Fibroblast of lung (primary cell): ENCODE measurements at regions not wholly inside any gene's neighbourhood (a gene's known extent, or its start where the extent isn't known, plus 50 kb on each side); places are given as distances from the start of the nearest gene placed in this dataset.

Experiments used
- DNase-seq, 2 donors: peaks; one replicate each; pipeline versions ENCODE4 v3.0.0 to v3.0.0-alpha.2; 2010; ENCODE audit warnings: low read depth in 2 of 2
- H2AFZ ChIP-seq: 2 replicates; pipeline ENCODE4 v1.5.1; 2012; ENCODE audit warnings: low read length, control low read depth, inconsistent platforms
- H3K27ac ChIP-seq: 2 replicates; pipeline ENCODE4 v1.5.1; 2011; ENCODE audit warnings: low read length, control low read depth; ENCODE audit not compliant: insufficient read depth
- H3K27me3 ChIP-seq: 2 replicates; pipeline ENCODE4 v1.5.1; 2011; ENCODE audit warnings: mild to moderate bottlenecking, low read length; ENCODE audit not compliant: control insufficient read depth, insufficient read depth
- H3K36me3 ChIP-seq: 2 replicates; pipeline ENCODE4 v1.5.1; 2011; ENCODE audit warnings: low read length; ENCODE audit not compliant: control insufficient read depth, insufficient read depth
- H3K4me1 ChIP-seq: 2 replicates; pipeline ENCODE4 v1.5.1; 2011; ENCODE audit warnings: low read length; ENCODE audit not compliant: control insufficient read depth, insufficient read depth; ENCODE audit errors: extremely low read depth
- H3K4me2 ChIP-seq: 2 replicates; pipeline ENCODE4 v1.5.1; 2011; ENCODE audit warnings: low read length, control low read depth; ENCODE audit not compliant: insufficient read depth; ENCODE audit errors: extremely low read depth
- H3K4me3 ChIP-seq, 4 experiments: fragments of 200-600 bp in 1 of 4; sonication (generic) in 1 of 4; replicated peaks in 1 of 4; 2 replicates each; pipeline ENCODE4 v1.5.1; 2011 to 2016; ENCODE audit warnings: low read length in 4 of 4, low read depth in 3 of 4, mild to moderate bottlenecking in 3 of 4, control low read depth in 2 of 4, inconsistent platforms in 1 of 4, mixed read lengths in 1 of 4; ENCODE audit not compliant: insufficient read depth in 1 of 4; ENCODE audit errors: control extremely low read depth in 1 of 4
- H3K79me2 ChIP-seq: 2 replicates; pipeline ENCODE4 v1.5.1; 2012; ENCODE audit warnings: mild to moderate bottlenecking, low read length, inconsistent platforms; ENCODE audit not compliant: control insufficient read depth, insufficient read depth
- H3K9ac ChIP-seq: 2 replicates; pipeline ENCODE4 v1.5.1; 2011; ENCODE audit warnings: mild to moderate bottlenecking, low read length, control low read depth; ENCODE audit not compliant: insufficient read depth
- H3K9me3 ChIP-seq: 2 replicates; pipeline ENCODE4 v1.5.1; 2012; ENCODE audit warnings: low read depth, low read length; ENCODE audit not compliant: control insufficient read depth, insufficient read depth
- H4K20me1 ChIP-seq: 2 replicates; pipeline ENCODE4 v1.5.1; 2011; ENCODE audit warnings: low read length; ENCODE audit not compliant: control insufficient read depth, insufficient read depth; ENCODE audit errors: extremely low read depth
- EZH2 ChIP-seq: IDR thresholded peaks from 2 replicates; pipeline ENCODE4 v1.5.1; 2012; ENCODE audit warnings: low read length, control low read depth, mild to moderate bottlenecking; ENCODE audit errors: missing control alignments
- TF ChIP-seq, protein P1 (sequence below), 2 donors: IDR thresholded peaks in 1 of 2; conservative IDR thresholded peaks in 1 of 2; 1 replicate in 1 of 2; 2 replicates in 1 of 2; pipeline ENCODE4 v1.5.1; 2011 to 2012; ENCODE audit warnings: low read length in 2 of 2, control low read depth in 1 of 2, inconsistent platforms in 1 of 2, low read depth in 1 of 2, mild to moderate bottlenecking in 1 of 2

DNA sequence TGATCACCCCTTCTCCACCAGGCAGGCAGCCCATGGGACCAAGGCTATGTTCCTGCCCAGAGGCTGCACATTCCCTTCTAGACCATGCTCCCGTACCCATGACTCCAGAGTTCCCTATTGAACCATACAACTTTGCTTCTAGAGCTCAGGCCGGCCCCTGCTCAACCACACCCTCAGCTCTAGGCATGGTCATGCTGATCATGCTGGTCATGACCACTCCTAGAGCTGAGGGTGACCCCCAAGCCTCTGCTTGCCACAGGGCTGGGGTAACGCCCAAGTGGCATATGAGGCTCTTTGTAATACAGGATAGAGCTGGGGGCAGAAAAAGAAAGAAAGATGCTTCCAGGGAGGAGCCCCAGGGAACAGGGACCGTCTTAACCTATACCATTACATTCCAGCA, 301.8 kb downstream of the SP3 start:
- Histone ChIP-seq H3K27ac (no peak overlapping the region), H3K4me1 (peaks cover 5% of the 10 kb centered on the region), H3K9me3 (no peaks in the 10 kb centered on the region), H3K36me3 (no peaks in the 10 kb centered on the region), H4K20me1 (no peaks in the 10 kb centered on the region), H2AFZ (no peak overlapping the region), H3K79me2 (no peaks in the 10 kb centered on the region), H3K4me3 (no peak overlapping the region), H3K27me3 (no peaks in the 10 kb centered on the region), H3K9ac (no peak overlapping the region), H3K4me2 (no peak overlapping the region)
- TF ChIP-seq EZH2: no peak
- TF ChIP-seq, protein P1, sequence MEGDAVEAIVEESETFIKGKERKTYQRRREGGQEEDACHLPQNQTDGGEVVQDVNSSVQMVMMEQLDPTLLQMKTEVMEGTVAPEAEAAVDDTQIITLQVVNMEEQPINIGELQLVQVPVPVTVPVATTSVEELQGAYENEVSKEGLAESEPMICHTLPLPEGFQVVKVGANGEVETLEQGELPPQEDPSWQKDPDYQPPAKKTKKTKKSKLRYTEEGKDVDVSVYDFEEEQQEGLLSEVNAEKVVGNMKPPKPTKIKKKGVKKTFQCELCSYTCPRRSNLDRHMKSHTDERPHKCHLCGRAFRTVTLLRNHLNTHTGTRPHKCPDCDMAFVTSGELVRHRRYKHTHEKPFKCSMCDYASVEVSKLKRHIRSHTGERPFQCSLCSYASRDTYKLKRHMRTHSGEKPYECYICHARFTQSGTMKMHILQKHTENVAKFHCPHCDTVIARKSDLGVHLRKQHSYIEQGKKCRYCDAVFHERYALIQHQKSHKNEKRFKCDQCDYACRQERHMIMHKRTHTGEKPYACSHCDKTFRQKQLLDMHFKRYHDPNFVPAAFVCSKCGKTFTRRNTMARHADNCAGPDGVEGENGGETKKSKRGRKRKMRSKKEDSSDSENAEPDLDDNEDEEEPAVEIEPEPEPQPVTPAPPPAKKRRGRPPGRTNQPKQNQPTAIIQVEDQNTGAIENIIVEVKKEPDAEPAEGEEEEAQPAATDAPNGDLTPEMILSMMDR (conservative IDR thresholded peaks at IDR 0.05 in 1 of 2, IDR thresholded peaks at IDR 0.05 in 1 of 2; ENCODE audit: low read depth in 1 of 2, low read length in 2 of 2): no peak
- no peak for DNase-seq

- H2AFZ ChIP-seq: no peak overlapping the region
- peaks cover 5% of the 10 kb centered on the region for H3K4me1 ChIP-seq
- H3K4me3 ChIP-seq: no peak overlapping the region
- no peaks in the 10 kb centered on the region for H3K27me3 ChIP-seq
- no peaks in the 10 kb centered on the region for H4K20me1 ChIP-seq
- DNase-seq: no peak
- no peak overlapping the region for H3K4me2 ChIP-seq
- TF ChIP-seq, protein P1 (conservative IDR thresholded peaks at IDR 0.05 in 1 of 2, IDR thresholded peaks at IDR 0.05 in 1 of 2; ENCODE audit: low read depth in 1 of 2, low read length in 2 of 2): no peak
- no peak for TF ChIP-seq EZH2
- H3K9ac ChIP-seq: no peak overlapping the region
- no peaks in the 10 kb centered on the region for H3K9me3 ChIP-seq
- no peaks in the 10 kb centered on the region for H3K79me2 ChIP-seq
- no peak overlapping the region for H3K27ac ChIP-seq
- H3K36me3 ChIP-seq: no peaks in the 10 kb centered on the region
Observed at GRCh38 chr2:173663835-173664512, 301.2 kb downstream of the SP3 start.

- H3K4me1 ChIP-seq: peaks cover 2% of the 10 kb centered on the region
- H3K4me2 ChIP-seq: no peak overlapping the region
- H3K79me2 ChIP-seq: no peaks in the 10 kb centered on the region
- no peaks in the 10 kb centered on the region for H4K20me1 ChIP-seq
- no peak overlapping the region for H3K27ac ChIP-seq
- no peaks in the 10 kb centered on the region for H3K9me3 ChIP-seq
- H3K4me3 ChIP-seq: no peak overlapping the region
- no peaks in the 10 kb centered on the region for H3K36me3 ChIP-seq
- H3K27me3 ChIP-seq: no peaks in the 10 kb centered on the region
- TF ChIP-seq EZH2: no peak
- TF ChIP-seq, protein P1 (conservative IDR thresholded peaks at IDR 0.05 in 1 of 2, IDR thresholded peaks at IDR 0.05 in 1 of 2; ENCODE audit: low read depth in 1 of 2, low read length in 2 of 2): no peak
- peak in 1 of 2 donors; percentile 29 for DNase-seq
- H2AFZ ChIP-seq: no peak overlapping the region
- no peak overlapping the region for H3K9ac ChIP-seq
Observed at GRCh38 chr2:173664513-173664910, 300.7 kb downstream of the SP3 start.
